Activated CD8-positive, alpha-beta memory T cell treated with anti-CD3 and anti-CD28 coated beads for 24 hours (primary cell): ENCODE measurements at regions not wholly inside any gene's neighbourhood (a gene's known extent, or its start where the extent isn't known, plus 50 kb on each side); places are given as distances from the start of the nearest gene placed in this dataset.
"Not testable (repeated sequence)": the region's sequence is repeated elsewhere in the genome, so short reads cannot be mapped to it uniquely, and the experiment has no call there.

Experiments
- DNase-seq: peaks from one replicate; pipeline ENCODE4 v3.0.0-alpha.2; 2020

DNA sequence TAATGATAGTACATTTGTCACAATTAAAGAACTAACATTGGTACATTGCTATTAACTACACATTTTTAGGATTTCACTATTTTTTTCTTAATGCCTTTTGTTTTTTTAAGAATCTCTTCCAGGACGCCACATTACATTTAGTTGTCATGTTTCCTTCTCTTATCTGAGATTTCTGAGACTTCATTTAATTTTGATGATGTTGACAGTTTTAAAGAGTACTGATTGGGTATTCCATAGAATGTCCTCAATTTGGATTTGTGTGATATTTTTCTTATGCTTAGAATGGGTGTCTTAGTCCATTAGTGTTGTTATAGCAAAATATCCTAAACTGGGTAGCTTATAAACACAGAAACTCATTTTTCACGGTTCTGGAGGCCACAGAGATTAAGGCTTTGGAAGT, 1095.5 kb upstream of the LCORL start:
- no peak for DNase-seq

DNA sequence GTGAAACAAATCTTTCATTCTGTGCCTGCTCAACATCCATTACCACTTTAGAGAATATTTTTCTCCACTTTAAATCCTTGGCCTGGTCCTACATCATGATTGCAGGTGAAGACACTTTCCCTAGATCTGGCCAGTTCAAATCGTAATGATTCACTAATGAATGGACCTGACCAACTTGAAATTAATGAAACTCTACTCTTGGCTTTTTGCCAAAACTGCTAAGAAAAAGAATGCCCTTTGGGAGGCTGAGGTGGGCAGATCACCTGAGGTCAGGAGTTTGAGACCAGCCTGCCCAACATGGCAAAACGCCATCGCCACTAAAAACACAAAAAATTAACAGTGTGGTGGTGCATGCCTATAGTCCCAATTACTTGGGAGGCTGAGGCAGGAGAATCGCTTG, 1082.6 kb upstream of the LCORL start:
- DNase-seq = no peak

DNA sequence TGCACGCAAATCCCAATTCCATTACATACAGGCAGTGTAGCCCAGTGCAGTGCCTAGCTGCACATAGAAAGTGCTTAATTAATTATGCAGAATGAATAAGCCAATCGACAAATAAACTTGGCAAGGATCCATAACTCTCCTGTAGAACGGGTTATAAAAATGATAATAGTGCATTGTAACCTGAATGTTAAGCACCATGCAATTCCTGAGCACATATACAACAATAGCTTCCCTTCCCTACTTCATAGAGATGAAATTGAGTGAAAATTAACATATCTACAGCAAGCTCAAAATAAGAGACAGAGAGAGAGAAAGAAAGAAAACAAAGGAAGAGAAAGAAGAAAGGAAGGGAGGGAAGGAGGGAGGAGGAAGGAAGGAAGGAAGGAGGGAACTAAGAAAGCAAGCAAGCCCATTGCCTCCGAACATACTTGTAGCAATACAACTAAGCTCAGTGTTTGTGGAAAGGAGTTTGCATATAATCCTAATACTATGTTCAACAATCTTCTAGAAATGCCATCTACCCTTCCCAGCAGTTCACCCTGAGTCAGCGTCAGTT, 1074.0 kb upstream of the LCORL start:
- no peak for DNase-seq

DNA sequence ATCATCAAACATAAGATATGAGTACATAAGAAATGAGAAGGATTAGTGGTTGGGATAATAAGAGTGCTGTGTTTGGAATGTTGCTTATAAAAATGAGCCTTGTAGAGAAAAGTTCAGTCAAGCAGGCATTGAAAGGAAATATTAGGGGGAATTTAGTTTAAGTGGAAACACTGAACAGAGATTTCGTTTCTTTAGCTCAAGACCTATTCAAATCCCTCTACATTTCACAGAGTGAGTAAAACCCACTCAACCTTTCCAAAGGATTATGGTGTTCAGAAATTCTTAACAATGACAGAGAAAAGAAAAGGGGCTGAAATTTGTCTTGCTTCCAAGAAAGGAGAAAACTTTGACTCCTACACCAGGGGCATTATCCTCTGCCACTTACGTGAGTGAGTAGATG, 1072.4 kb upstream of the LCORL start:
- no peak for DNase-seq

DNA sequence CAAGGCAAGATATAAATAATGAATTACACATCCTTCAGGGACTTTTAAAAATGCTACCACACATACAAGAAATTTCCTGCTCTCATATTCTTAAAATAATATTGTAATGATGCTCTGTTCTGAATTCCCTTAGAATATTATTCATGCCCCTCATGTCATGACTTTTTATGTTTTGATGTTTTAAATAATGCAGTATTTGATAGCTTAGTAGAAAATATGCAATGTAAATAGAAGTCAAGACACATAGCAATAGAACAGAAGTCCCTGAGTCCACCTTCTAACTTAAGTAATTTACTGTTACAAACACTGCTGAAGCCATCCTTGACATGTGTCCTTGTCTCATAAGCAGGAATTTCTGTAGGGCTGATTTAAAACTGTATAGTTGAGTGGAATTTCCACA, 1071.2 kb upstream of the LCORL start:
- DNase-seq = no peak

DNA sequence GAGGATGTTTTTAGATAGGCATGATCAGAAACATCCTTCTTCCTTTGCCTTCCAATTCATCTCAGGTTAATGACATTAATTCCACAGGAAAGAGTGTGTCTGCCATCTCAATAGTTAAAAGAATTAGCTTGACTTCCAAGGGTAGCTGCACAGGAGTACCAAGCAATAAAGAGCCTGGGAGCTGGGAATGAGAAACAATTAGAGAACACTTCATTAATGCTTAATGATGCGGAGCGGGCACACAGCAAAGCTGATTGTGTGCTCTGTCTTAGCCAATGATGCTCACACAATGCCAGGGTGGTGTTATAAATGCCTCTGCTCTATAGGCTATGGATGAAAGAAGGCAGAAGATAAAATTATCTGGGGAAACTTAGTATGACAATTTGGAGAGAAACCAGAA, 1052.5 kb upstream of the LCORL start:
- DNase-seq = no peak

DNA sequence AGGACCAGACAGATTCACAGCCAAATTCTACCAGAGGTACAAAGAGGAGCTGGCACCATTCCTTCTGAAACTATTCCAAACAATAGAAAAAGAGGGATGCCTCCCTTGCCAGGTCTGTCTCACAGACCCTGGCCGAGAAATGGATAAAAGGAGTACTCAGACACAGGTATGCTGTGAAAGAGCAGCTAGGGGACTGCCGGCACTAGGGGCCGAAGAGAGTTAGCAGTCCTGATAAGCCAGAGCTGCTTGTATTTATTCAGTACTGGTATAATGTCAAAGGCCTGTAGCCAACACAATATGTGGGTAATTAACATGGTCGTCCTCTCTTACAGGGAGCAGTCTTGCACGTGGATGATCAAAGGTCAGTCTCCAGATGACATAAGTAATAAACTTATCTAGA, 1042.1 kb upstream of the LCORL start:
- DNase-seq = no peak

DNA sequence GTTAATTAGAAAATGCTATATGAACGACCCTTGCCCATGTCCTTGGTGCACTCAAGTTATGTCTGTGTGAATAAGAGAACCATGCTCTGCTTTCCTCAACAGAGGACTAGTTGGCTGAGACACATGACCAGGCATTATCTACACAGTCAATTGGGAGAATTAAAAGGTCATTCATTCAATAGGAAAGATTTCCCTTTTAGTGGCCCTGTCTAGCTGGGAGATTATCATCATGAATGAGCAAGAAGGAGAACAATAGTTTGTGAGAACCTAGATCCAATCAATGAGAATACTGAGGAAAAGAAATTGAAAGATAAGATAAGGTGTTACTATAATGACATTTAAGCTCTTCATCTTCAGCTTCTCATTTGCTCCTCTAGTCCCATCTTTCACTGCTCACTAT, 1033.4 kb upstream of the LCORL start:
- DNase-seq = no peak

DNA sequence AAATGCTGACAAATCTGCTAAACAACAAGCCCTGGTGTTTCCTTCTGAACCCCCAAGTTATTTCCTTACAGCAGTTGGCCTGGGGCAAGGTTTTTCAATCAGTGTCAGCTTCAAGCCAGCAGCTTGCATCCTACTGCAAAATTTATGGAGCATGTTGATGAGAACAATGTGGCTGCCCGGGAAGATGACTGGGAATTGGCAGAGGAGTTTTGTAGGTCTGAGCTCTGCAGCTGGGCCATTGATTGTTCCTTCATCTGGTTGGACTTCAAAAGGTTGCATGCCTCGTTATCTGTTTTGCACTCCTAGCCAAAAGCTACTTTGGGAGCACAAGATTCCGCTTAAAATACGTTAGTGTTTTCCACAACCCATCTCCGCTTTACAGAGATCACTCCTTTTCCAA, 1030.3 kb upstream of the LCORL start:
- DNase-seq = no peak

DNA sequence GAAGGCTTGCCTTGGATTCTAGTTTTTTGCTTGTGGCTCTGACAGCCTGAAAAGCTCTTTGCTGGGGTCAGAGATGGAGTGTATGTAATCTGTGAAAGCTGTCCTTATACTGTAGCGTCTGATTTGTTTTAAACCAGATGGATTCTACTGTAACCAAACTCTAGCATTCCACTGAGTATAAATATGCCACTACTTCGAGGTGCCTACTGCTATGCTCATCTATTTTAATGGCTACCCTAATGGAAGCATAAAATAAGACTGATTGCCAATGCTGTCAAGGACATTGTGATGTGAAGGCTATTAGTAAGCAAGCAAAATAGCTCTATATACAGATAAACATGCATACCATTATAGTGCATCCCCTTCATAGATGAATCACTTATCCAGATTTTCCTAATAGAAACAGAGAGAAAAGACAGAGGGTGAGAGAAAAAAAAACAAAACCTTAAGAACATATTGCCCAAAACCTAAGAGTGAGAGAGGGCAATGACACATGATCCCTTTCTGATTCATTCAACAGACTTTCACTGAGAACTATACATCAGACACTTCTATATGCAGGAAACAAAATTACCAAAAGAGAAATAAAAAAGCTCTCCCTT, 1025.8 kb upstream of the LCORL start:
- DNase-seq = no peak

DNA sequence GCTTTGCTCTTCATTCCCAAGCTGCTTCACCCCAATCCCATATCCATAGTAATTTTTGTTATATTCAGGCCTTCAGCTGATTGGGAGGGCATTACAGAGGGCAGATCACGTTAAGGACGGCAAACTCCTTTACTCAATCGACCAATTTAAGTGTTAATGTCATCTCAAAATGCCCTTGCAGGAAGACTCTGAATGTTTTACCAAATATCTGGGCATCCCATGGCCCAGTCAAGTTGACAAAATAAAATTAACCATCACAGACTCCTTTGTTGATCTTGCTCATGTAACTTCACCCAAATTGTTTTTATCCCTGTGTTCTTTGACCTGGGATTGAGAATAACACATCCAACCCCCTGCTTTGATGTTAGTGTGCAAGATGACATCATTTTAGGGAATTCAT, 1018.3 kb upstream of the LCORL start:
- DNase-seq = no peak

DNA sequence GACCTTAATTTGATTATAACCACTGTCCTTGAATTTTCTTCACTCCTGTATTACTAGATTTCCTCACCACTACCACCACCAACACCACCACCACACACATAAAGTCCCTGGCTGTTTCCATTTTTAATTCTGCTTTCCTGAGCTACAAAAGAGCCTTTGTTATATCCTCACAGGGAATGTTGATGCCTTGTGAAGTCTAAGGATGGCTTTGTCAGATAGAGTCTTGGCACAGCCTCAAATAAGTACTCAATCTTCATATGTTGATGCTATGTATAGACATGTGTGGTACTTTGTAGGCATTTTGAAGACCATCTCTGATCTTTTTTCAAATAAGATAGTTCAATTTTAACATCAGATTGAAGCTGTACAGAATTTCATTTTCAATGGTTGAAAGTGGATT, 1016.7 kb upstream of the LCORL start:
- DNase-seq = no peak

DNA sequence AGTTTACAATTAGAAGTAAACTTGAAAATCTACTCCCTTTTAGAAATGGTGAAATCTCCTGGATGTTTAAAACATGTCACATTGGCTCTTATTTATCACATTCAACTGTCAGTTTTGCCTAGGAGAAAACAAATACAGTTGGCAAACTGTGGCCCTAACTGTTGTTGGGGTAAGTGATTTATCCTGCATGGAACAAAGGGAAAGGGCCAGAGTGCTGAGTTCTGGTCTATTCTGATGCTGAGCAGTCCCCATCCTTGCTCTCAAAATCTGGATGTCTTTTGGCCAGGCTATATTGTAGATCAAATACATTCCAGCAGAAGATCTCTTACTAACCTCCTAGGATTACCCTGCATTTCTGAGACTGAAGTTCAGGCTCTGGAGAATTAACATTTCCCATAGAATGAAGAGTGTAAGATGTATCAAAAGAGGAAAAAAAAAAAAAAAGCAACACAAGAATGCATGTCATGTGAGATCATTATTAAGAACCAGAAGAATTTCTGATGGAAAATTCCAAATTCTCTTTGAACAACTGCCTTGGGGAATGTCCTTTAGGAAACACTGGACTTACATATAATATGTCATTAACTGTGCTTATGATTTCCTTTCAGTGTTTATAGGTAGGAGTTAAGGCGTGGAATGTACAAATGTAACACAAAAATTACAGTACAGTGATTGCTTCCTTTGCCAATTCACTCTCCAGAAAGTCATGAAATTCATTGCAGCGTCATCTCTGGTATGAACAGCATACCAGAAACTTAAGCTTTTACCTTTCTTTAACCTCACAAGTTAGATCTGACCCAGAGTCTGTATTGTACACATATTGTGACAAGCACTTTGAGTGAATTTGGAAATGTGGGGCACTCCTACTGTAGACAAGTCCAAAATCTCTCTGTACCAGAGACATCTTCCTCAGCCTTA, 1012.5 kb upstream of the LCORL start:
- DNase-seq = no peak

DNA sequence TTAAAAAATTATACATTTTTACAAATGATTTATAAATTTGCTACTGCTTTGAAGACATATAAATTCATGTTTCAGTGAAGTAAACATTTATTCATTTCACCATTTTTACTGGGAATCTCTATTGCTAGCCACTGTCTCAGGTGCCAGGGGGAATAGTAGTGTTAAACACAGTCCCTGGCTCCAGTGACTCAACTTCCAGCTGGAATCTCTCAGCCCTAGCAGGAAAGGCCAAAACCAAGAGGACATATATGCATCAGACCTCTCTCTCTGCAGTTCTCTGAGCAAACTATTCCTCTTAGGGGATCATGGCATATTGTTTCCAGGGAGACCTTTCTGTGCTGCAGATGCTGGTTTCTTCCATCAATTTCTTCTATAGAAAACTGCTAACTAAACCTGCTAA, 1009.0 kb upstream of the LCORL start:
- no peak for DNase-seq

DNA sequence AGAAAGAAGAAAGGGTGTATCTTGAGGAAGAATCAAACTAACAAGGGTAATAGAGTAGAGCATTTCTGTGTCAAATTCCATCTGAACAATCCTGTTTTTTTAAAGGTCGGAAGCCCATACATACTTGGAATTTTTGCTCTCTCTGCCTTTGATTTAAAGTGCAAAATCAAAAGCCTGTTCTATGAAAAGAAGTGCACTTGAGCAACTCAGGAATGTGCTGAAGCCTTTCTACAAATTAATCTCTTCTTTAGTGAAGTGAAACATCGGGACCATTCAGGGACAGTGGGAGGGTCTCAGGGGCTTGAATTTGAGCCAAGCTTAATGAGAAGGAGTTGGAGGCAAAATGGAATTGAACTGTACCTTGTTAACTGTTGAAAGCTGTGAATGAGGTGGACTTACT, 1008.5 kb upstream of the LCORL start:
- no peak for DNase-seq

DNA sequence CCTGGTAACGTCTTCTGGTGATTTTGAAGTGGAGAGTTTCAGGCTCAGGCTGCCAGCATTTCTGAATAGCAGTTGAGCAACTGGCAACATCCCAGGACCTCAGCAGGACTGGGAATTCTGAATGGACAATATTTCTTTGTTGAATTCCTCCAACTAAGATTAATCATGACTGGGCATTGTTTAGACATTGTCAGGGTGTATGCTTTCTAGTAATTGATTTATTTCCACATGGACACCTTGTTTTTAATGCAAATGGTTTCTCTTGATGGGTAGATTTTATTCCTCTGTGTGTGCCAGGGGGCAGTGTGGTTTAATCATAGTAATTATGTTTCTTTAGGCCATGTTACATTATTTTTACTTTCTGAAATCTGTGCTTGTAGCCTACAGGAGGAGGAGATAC, 1004.7 kb upstream of the LCORL start:
- no peak for DNase-seq

DNA sequence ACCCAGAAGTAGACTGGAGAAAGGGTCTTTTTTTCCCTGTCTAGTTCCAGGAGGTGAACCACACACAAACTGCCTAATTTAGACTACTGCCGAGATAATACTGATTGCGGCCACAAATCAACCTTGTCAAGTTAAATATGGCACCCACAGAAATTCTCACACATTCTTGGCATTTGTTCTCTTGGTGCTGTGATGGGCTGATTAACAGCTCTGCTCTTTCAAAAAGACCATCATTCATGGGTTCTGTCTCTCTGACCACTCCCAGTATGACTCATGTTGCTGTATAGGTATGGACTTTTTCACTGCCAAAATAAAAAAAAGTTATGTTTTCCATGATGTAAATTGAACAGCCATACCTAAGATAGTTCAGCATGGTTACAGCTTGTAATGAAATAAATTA, 1003.5 kb upstream of the LCORL start:
- DNase-seq = no peak

DNA sequence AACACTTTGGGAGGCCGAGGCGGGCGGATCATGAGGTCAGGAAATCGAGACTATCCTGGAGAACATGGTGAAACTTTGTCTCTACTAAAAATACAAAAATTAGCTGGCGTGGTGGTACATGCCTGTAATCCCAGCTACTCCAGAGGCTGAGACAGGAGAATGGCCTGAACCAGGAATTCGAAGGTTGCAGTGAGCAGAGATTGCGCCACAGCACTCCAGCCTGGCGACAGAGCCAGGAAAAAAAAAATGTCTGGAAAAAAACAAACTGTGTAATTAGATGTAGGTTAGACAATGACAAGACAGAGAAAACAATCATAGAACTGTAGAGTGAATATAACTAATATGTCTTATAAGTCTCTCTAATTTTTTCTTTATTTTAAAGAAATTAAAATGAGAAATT, 1002.5 kb upstream of the LCORL start:
- DNase-seq = no peak

DNA sequence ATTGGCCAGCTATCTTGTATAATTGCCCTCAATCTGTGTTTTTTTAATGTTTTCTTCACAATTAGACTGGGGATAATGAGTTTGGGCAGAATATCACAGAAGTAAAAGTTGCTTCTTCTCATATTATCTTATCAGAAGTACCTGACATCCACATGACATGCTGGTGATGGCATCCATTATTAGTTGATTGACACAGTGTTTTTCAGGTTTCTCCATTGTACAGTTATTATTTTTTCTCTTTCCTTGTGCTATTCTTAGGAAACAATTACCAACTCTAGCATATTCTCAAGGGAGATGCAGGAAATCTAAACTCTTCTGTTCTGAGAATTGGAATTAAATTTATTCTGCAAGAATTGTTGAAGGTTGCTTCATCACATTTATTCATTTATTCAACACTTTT, 1000.1 kb upstream of the LCORL start:
- no peak for DNase-seq

DNA sequence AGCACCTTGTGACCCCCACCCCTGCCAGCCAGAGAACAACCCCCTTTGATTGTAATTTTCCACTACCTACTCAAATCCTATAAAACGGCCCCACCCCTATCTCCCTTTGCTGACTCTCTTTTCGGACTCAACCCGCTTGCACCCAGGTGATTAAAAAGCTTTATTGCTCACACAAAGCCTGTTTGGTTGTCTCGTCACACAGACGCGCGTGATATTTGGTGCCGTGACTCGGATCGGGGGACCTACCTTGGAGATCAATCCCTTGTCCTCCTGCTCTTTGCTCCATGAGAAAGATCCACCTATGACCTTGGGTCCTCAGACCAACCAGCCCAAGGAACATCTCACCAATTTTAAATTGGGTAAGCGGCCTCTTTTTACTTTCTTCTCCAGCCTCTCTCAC, 995.0 kb upstream of the LCORL start:
- DNase-seq = not testable (repeated sequence)

DNA sequence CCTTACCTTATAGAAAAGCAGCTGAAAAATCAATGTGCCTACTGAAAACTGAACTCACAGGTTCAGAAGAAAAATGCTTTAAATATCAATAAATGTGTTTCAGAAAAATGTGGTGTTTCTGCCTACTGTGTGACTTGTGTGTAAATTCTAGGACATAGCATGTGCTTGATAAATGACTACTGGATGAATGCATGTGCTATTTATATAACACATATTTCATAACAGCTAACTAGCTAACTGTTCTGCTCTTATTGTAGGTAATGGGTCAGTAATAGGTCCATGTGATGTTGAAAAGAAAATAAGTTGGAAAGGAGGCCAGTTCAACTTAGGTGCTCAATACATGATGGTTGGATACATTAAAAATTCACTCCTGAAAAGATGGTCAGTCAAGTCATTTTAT, 993.0 kb upstream of the LCORL start:
- no peak for DNase-seq

DNA sequence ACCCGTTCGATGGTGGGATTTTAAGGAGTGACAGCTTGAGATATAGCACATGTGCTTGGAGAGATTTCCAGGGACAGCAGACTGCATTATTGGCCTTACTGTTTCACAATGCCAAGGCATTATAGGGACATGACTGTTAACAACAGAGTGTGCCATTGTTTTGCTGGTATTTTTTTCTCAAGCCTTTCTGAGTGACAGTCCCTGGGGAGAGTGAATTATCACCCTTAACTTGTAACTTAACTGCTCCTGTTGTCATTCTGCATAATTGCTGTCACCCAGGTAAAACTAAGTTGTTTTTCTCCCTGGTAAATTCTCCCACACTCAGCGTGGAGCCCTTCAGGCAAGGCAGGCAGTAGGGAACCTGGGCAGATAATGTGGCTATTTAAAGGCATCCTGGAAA, 989.2 kb upstream of the LCORL start:
- DNase-seq = no peak

DNA sequence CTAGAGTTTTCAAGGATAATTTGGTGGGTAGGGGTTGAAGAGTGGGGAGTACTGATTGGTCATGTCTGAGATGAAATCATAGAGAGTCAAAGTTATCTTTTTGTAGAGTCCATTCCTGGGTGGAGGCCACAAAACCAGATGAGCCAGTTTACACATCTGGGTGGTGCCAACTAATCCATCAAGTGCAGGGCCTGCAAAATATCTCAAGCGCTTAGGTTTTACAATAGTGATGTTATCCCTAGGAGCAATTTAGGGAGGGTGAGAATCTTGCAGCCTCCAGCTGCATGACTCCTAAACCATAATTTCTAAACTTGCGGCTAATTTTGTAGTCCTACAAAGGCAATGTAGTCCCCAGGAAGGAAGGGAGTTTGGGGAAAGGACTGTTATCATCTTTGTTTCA, 988.3 kb upstream of the LCORL start:
- no peak for DNase-seq

DNA sequence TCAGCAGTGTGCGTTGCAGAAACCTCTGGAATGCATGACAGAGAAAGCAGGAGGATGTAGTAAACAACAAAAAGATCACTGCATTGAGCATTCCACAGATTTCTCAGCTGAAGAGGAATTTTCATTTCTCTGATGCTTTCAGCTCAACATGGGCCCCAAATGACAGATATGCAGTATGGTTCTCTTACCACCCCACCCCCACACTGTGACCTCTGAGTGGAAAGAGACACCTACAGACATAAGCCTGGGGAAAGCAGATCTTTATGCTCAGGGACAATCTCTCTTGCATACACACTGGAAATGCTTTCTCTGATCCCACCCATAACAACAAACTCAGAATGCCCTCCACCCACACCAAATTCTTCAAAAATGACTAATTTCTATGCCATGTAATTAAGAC, 983.7 kb upstream of the LCORL start:
- no peak for DNase-seq

DNA sequence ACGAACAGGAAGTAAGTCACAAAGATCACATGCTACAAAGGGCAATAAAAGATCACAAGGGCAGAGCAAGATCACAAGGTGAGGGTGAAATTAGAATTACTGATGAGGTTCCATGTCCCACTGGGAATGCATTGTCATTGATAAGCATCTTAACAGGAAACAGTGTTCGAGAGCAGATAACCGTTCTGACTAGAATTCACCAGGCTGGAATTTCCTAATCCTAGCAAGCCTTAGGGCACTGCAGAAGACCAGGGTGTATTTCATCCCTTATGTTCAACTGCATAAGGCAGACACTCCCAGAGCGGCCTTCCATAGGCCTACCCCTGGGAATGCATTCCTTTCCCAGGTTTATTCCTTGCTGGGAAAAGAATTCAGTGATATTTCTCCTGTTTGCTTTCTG, 980.6 kb upstream of the LCORL start:
- DNase-seq = no peak
